22Rv1 (cell line): ENCODE measurements at regions not wholly inside any gene's neighbourhood (a gene's known extent, or its start where the extent isn't known, plus 50 kb on each side); places are given as distances from the start of the nearest gene placed in this dataset.

Experiments
- CTCF ChIP-seq: fragments of 450-650 bp; IDR thresholded peaks from 2 replicates; pipeline ENCODE4 v1.5.1; 2017; ENCODE audit warnings: mild to moderate bottlenecking
- ZFX ChIP-seq: fragments of 450-650 bp; IDR thresholded peaks from 2 replicates; pipeline ENCODE4 v1.6.1; 2017; ENCODE audit warnings: antibody characterized with exemption, borderline replicate concordance

- TF ChIP-seq CTCF (no peak), ZFX (no peak)
These were observed 793.3 kb upstream of the GOT2 start for GRCh38 chr16:59527206-59527997.
